HL-60 (cell line): ENCODE measurements at regions not wholly inside any gene's neighbourhood (a gene's known extent, or its start where the extent isn't known, plus 50 kb on each side); places are given as distances from the start of the nearest gene placed in this dataset.

Source experiments
- GABPA ChIP-seq: IDR thresholded peaks from 2 replicates; pipeline ENCODE4 v1.6.1; 2012; ENCODE audit warnings: low read depth
- POLR2AphosphoS5 ChIP-seq: IDR thresholded peaks from 2 replicates; pipeline ENCODE4 v1.6.1; 2012; ENCODE audit warnings: low read depth
- SPI1 ChIP-seq: IDR thresholded peaks from 2 replicates; pipeline ENCODE4 v1.6.1; 2012; ENCODE audit warnings: low read depth, mild to moderate bottlenecking, borderline replicate concordance
- TF ChIP-seq, protein P1 (sequence below): IDR thresholded peaks from one replicate; pipeline ENCODE4 v1.5.1; 2011; ENCODE audit warnings: low read length, control low read depth, inconsistent platforms; ENCODE audit not compliant: insufficient read depth
- TF ChIP-seq, protein P2 (sequence below): IDR thresholded peaks from 2 replicates; pipeline ENCODE4 v1.6.1; 2012; ENCODE audit warnings: low read depth; ENCODE audit not compliant: insufficient replicate concordance

DNA sequence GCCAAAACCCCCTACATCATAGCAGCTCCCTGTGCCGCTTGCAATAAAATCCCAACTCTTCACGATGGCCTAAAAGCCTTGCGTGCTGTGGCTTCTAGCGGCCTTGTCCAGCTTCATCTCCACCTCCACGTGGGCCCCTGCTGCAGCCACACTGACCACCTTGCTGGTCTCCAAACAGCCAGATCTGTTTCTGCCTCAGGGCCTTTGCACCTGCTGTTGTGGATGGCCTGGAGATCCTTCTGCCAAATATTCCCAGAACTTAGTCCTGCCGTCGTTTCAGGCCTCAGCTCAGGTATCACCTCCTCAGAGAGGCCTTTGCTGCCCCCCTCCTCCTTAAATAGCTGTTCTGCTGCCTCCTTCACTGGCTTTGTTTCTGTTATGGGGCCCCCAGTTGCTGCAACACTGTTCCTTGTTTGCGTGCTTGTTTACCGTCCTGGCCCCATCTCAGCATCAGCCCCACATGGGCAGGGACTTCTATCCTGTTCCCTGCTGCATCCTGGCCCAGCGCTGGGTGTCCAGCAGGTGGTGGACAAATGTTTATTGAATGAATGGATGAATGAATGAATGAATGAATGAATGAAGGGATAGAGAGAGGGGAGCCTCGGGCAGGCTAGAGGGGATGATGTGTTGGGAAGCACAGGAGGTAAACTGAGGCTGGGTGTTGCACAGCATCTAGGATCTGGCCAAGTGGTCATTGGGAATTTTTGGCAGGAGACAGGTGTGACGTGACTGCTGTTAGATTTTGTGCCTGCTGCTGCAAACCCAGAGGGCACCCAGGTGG lies 171.0 kb upstream of the GSE1 start:
- TF ChIP-seq POLR2AphosphoS5 = no peak
- TF ChIP-seq, protein P1, sequence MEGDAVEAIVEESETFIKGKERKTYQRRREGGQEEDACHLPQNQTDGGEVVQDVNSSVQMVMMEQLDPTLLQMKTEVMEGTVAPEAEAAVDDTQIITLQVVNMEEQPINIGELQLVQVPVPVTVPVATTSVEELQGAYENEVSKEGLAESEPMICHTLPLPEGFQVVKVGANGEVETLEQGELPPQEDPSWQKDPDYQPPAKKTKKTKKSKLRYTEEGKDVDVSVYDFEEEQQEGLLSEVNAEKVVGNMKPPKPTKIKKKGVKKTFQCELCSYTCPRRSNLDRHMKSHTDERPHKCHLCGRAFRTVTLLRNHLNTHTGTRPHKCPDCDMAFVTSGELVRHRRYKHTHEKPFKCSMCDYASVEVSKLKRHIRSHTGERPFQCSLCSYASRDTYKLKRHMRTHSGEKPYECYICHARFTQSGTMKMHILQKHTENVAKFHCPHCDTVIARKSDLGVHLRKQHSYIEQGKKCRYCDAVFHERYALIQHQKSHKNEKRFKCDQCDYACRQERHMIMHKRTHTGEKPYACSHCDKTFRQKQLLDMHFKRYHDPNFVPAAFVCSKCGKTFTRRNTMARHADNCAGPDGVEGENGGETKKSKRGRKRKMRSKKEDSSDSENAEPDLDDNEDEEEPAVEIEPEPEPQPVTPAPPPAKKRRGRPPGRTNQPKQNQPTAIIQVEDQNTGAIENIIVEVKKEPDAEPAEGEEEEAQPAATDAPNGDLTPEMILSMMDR = no peak
- no peak for TF ChIP-seq GABPA
- TF ChIP-seq, protein P2, sequence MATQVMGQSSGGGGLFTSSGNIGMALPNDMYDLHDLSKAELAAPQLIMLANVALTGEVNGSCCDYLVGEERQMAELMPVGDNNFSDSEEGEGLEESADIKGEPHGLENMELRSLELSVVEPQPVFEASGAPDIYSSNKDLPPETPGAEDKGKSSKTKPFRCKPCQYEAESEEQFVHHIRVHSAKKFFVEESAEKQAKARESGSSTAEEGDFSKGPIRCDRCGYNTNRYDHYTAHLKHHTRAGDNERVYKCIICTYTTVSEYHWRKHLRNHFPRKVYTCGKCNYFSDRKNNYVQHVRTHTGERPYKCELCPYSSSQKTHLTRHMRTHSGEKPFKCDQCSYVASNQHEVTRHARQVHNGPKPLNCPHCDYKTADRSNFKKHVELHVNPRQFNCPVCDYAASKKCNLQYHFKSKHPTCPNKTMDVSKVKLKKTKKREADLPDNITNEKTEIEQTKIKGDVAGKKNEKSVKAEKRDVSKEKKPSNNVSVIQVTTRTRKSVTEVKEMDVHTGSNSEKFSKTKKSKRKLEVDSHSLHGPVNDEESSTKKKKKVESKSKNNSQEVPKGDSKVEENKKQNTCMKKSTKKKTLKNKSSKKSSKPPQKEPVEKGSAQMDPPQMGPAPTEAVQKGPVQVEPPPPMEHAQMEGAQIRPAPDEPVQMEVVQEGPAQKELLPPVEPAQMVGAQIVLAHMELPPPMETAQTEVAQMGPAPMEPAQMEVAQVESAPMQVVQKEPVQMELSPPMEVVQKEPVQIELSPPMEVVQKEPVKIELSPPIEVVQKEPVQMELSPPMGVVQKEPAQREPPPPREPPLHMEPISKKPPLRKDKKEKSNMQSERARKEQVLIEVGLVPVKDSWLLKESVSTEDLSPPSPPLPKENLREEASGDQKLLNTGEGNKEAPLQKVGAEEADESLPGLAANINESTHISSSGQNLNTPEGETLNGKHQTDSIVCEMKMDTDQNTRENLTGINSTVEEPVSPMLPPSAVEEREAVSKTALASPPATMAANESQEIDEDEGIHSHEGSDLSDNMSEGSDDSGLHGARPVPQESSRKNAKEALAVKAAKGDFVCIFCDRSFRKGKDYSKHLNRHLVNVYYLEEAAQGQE = no peak
- no peak for TF ChIP-seq SPI1
